Fibroblast of lung (primary cell): ENCODE measurements at regions not wholly inside any gene's neighbourhood (a gene's known extent, or its start where the extent isn't known, plus 50 kb on each side); places are given as distances from the start of the nearest gene placed in this dataset.

ENCODE experiments used
- DNase-seq, 2 donors: peaks; one replicate each; pipeline versions ENCODE4 v3.0.0 to v3.0.0-alpha.2; 2010; ENCODE audit warnings: low read depth in 2 of 2
- H2AFZ ChIP-seq: 2 replicates; pipeline ENCODE4 v1.5.1; 2012; ENCODE audit warnings: low read length, control low read depth, inconsistent platforms
- H3K27ac ChIP-seq: 2 replicates; pipeline ENCODE4 v1.5.1; 2011; ENCODE audit warnings: low read length, control low read depth; ENCODE audit not compliant: insufficient read depth
- H3K27me3 ChIP-seq: 2 replicates; pipeline ENCODE4 v1.5.1; 2011; ENCODE audit warnings: mild to moderate bottlenecking, low read length; ENCODE audit not compliant: control insufficient read depth, insufficient read depth
- H3K36me3 ChIP-seq: 2 replicates; pipeline ENCODE4 v1.5.1; 2011; ENCODE audit warnings: low read length; ENCODE audit not compliant: control insufficient read depth, insufficient read depth
- H3K4me1 ChIP-seq: 2 replicates; pipeline ENCODE4 v1.5.1; 2011; ENCODE audit warnings: low read length; ENCODE audit not compliant: control insufficient read depth, insufficient read depth; ENCODE audit errors: extremely low read depth
- H3K4me2 ChIP-seq: 2 replicates; pipeline ENCODE4 v1.5.1; 2011; ENCODE audit warnings: low read length, control low read depth; ENCODE audit not compliant: insufficient read depth; ENCODE audit errors: extremely low read depth
- H3K4me3 ChIP-seq, 4 experiments: fragments of 200-600 bp in 1 of 4; sonication (generic) in 1 of 4; replicated peaks in 1 of 4; 2 replicates each; pipeline ENCODE4 v1.5.1; 2011 to 2016; ENCODE audit warnings: low read length in 4 of 4, low read depth in 3 of 4, mild to moderate bottlenecking in 3 of 4, control low read depth in 2 of 4, inconsistent platforms in 1 of 4, mixed read lengths in 1 of 4; ENCODE audit not compliant: insufficient read depth in 1 of 4; ENCODE audit errors: control extremely low read depth in 1 of 4
- H3K79me2 ChIP-seq: 2 replicates; pipeline ENCODE4 v1.5.1; 2012; ENCODE audit warnings: mild to moderate bottlenecking, low read length, inconsistent platforms; ENCODE audit not compliant: control insufficient read depth, insufficient read depth
- H3K9ac ChIP-seq: 2 replicates; pipeline ENCODE4 v1.5.1; 2011; ENCODE audit warnings: mild to moderate bottlenecking, low read length, control low read depth; ENCODE audit not compliant: insufficient read depth
- H3K9me3 ChIP-seq: 2 replicates; pipeline ENCODE4 v1.5.1; 2012; ENCODE audit warnings: low read depth, low read length; ENCODE audit not compliant: control insufficient read depth, insufficient read depth
- H4K20me1 ChIP-seq: 2 replicates; pipeline ENCODE4 v1.5.1; 2011; ENCODE audit warnings: low read length; ENCODE audit not compliant: control insufficient read depth, insufficient read depth; ENCODE audit errors: extremely low read depth
- CTCF ChIP-seq, 2 donors: IDR thresholded peaks in 1 of 2; conservative IDR thresholded peaks in 1 of 2; 1 replicate in 1 of 2; 2 replicates in 1 of 2; pipeline ENCODE4 v1.5.1; 2011 to 2012; ENCODE audit warnings: low read length in 2 of 2, control low read depth in 1 of 2, inconsistent platforms in 1 of 2, low read depth in 1 of 2, mild to moderate bottlenecking in 1 of 2
- EZH2 ChIP-seq: IDR thresholded peaks from 2 replicates; pipeline ENCODE4 v1.5.1; 2012; ENCODE audit warnings: low read length, control low read depth, mild to moderate bottlenecking; ENCODE audit errors: missing control alignments

- Histone ChIP-seq H3K9ac (no peak overlapping the region), H2AFZ (no peak overlapping the region)
Measured at GRCh38 chr1:228811712-228812305, 76.5 kb downstream of the RHOU start.

GRCh38 chr1:228812961-228813360 is 77.7 kb downstream of the RHOU start:
- Histone ChIP-seq H3K79me2 (no peaks in the 10 kb centered on the region), H4K20me1 (no peaks in the 10 kb centered on the region), H3K9me3 (no peaks in the 10 kb centered on the region), H3K27me3 (no peaks in the 10 kb centered on the region), H3K36me3 (no peaks in the 10 kb centered on the region), H3K4me1 (no peaks in the 10 kb centered on the region), H3K27ac (no peak overlapping the region), H2AFZ (no peak overlapping the region), H3K4me2 (no peak overlapping the region), H3K9ac (no peak overlapping the region), H3K4me3 (no peak overlapping the region)
- TF ChIP-seq EZH2 (no peak), CTCF (conservative IDR thresholded peaks at IDR 0.05 in 1 of 2, IDR thresholded peaks at IDR 0.05 in 1 of 2; ENCODE audit: low read depth in 1 of 2, low read length in 2 of 2) (no peak)
- DNase-seq, result no peak

More at GRCh38 chr1:228811712-228812305, 76.5 kb downstream of the RHOU start:
- DNase-seq, result no peak
- no peaks in the 10 kb centered on the region for H4K20me1 ChIP-seq
- no peak overlapping the region for H3K27ac ChIP-seq
- no peak overlapping the region for H3K4me3 ChIP-seq
- H3K36me3 ChIP-seq, result no peaks in the 10 kb centered on the region
- TF ChIP-seq EZH2 (no peak), CTCF (conservative IDR thresholded peaks at IDR 0.05 in 1 of 2, IDR thresholded peaks at IDR 0.05 in 1 of 2; ENCODE audit: low read depth in 1 of 2, low read length in 2 of 2) (no peak)
- H3K27me3 ChIP-seq, result no peaks in the 10 kb centered on the region
- H3K4me2 ChIP-seq, result no peak overlapping the region
- H3K4me1 ChIP-seq, result no peaks in the 10 kb centered on the region
- no peaks in the 10 kb centered on the region for H3K9me3 ChIP-seq
- no peaks in the 10 kb centered on the region for H3K79me2 ChIP-seq

- Histone ChIP-seq H3K9me3 (no peaks in the 10 kb centered on the region), H4K20me1 (no peaks in the 10 kb centered on the region), H3K4me3 (no peak overlapping the region), H3K36me3 (no peaks in the 10 kb centered on the region), H3K9ac (no peak overlapping the region), H2AFZ (no peak overlapping the region), H3K4me1 (no peaks in the 10 kb centered on the region), H3K4me2 (no peak overlapping the region), H3K27ac (no peak overlapping the region), H3K27me3 (no peaks in the 10 kb centered on the region), H3K79me2 (no peaks in the 10 kb centered on the region)
- TF ChIP-seq EZH2 (no peak), CTCF (conservative IDR thresholded peaks at IDR 0.05 in 1 of 2, IDR thresholded peaks at IDR 0.05 in 1 of 2; ENCODE audit: low read depth in 1 of 2, low read length in 2 of 2) (no peak)
- no peak for DNase-seq
Measured at GRCh38 chr1:228814176-228814575, 78.9 kb downstream of the RHOU start.
